NCI-H748 (cell line): ENCODE measurements at regions not wholly inside any gene's neighbourhood (a gene's known extent, or its start where the extent isn't known, plus 50 kb on each side); places are given as distances from the start of the nearest gene placed in this dataset.
A peak's percentile ranks its signal among the peaks of the same experiment; 100 is the strongest.
"Not testable (repeated sequence)": the region's sequence is repeated elsewhere in the genome, so short reads cannot be mapped to it uniquely, and the experiment has no call there.

Experiments used
- DNase-seq: peaks from one replicate; lab custom pipeline; 2025; ENCODE audit not compliant: unreplicated experiment; lab: John Stamatoyannopoulos, UW

- not testable (repeated sequence) for DNase-seq
Measured at GRCh38 chr6:121685806-121686205, 250.4 kb downstream of the GJA1 start.

- DNase-seq, result peak; percentile 82
Measured at GRCh38 chr6:121686611-121687023, 251.2 kb downstream of the GJA1 start.

- no peak for DNase-seq
Measured at GRCh38 chr6:121688974-121689373, 253.5 kb downstream of the GJA1 start.

GRCh38 chr6:121691126-121691551 is 255.7 kb downstream of the GJA1 start:
- DNase-seq, result no peak

GRCh38 chr6:121694389-121694788 is 258.9 kb downstream of the GJA1 start:
- DNase-seq, result no peak

- DNase-seq, result no peak
Measured at GRCh38 chr6:121694801-121695251, 259.4 kb downstream of the GJA1 start.

- DNase-seq, result no peak
Measured at GRCh38 chr6:121695329-121695728, 259.9 kb downstream of the GJA1 start.

GRCh38 chr6:121697921-121698320 is 262.5 kb downstream of the GJA1 start:
- no peak for DNase-seq

GRCh38 chr6:121698617-121699016 is 263.2 kb downstream of the GJA1 start:
- DNase-seq, result no peak

GRCh38 chr6:121703129-121703528 is 267.7 kb downstream of the GJA1 start:
- DNase-seq, result peak; percentile 16

- DNase-seq, result no peak
Measured at GRCh38 chr6:121711472-121711871, 276.0 kb downstream of the GJA1 start.

GRCh38 chr6:121717686-121718085 is 282.2 kb downstream of the GJA1 start:
- DNase-seq, result no peak

- DNase-seq, result not testable (repeated sequence)
Measured at GRCh38 chr6:121720867-121721266, 285.4 kb downstream of the GJA1 start.

- no peak for DNase-seq
Measured at GRCh38 chr6:121723623-121724022, 288.2 kb downstream of the GJA1 start.

- DNase-seq, result no peak
Measured at GRCh38 chr6:121724576-121724975, 289.1 kb downstream of the GJA1 start.

- DNase-seq, result no peak
Measured at GRCh38 chr6:121726596-121726995, 291.1 kb downstream of the GJA1 start.

GRCh38 chr6:121730616-121731015 is 295.2 kb downstream of the GJA1 start:
- DNase-seq, result no peak

GRCh38 chr6:121731381-121731780 is 295.9 kb downstream of the GJA1 start:
- DNase-seq, result no peak

GRCh38 chr6:121732641-121733040 is 297.2 kb downstream of the GJA1 start:
- DNase-seq, result no peak

- no peak for DNase-seq
Measured at GRCh38 chr6:121733234-121733633, 297.8 kb downstream of the GJA1 start.

GRCh38 chr6:121740188-121740587 is 304.7 kb downstream of the GJA1 start:
- not testable (repeated sequence) for DNase-seq

GRCh38 chr6:121743691-121744090 is 308.2 kb downstream of the GJA1 start:
- no peak for DNase-seq

- no peak for DNase-seq
Measured at GRCh38 chr6:121748376-121748775, 312.9 kb downstream of the GJA1 start.

- no peak for DNase-seq
Measured at GRCh38 chr6:121748850-121749249, 313.4 kb downstream of the GJA1 start.
